GM06990 (cell line): ENCODE measurements at regions not wholly inside any gene's neighbourhood (a gene's known extent, or its start where the extent isn't known, plus 50 kb on each side); places are given as distances from the start of the nearest gene placed in this dataset.

Source experiments
- DNase-seq: peaks from one replicate; pipeline ENCODE4 v3.0.0-alpha.2; 2011; ENCODE audit not compliant: insufficient read length; ENCODE audit errors: extremely low read depth
- H3K27me3 ChIP-seq: replicated peaks from 2 replicates; pipeline ENCODE4 v1.6.0; 2011; ENCODE audit warnings: low read length; ENCODE audit not compliant: control insufficient read depth, insufficient read depth
- H3K36me3 ChIP-seq: 2 replicates; pipeline ENCODE4 v1.5.1; 2011; ENCODE audit warnings: low read length; ENCODE audit not compliant: control insufficient read depth, insufficient read depth
- H3K4me3 ChIP-seq: replicated peaks from 2 replicates; pipeline ENCODE4 v1.5.1; 2011; ENCODE audit warnings: low read depth, mild to moderate bottlenecking, control low read depth, low read length
- TF ChIP-seq, protein P1 (sequence below): IDR thresholded peaks from 2 replicates; pipeline ENCODE4 v1.5.1; 2011; ENCODE audit warnings: low read length, control low read depth, mild to moderate bottlenecking, inconsistent platforms; ENCODE audit not compliant: insufficient read depth, poor library complexity, severe bottlenecking

DNA sequence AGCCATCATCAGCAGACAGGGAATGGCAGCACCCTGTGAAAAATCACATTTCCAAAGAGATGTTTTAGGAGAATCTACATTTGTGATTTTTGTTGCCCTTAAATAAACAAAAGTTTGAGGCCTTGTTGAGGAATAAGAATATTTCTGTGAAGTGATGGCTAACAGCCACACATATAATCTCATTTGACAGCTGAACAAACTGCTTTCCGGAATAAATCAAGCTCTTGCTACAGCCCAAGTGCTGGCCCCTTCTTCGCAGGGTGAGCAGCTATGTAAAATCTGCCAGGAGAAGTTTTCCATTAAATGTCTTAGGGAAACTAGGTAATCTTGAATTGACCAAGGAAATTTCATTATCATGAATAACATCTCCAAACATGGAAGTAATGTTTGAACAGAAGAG, 106.4 kb upstream of the GPM6B start:
- Histone ChIP-seq H3K36me3 (no peaks in the 10 kb centered on the region), H3K4me3 (no peak overlapping the region), H3K27me3 (no peaks in the 10 kb centered on the region; the same call in 1 of the 2 replicates)
- TF ChIP-seq, protein P1, sequence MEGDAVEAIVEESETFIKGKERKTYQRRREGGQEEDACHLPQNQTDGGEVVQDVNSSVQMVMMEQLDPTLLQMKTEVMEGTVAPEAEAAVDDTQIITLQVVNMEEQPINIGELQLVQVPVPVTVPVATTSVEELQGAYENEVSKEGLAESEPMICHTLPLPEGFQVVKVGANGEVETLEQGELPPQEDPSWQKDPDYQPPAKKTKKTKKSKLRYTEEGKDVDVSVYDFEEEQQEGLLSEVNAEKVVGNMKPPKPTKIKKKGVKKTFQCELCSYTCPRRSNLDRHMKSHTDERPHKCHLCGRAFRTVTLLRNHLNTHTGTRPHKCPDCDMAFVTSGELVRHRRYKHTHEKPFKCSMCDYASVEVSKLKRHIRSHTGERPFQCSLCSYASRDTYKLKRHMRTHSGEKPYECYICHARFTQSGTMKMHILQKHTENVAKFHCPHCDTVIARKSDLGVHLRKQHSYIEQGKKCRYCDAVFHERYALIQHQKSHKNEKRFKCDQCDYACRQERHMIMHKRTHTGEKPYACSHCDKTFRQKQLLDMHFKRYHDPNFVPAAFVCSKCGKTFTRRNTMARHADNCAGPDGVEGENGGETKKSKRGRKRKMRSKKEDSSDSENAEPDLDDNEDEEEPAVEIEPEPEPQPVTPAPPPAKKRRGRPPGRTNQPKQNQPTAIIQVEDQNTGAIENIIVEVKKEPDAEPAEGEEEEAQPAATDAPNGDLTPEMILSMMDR, result no peak
- no peak for DNase-seq

DNA sequence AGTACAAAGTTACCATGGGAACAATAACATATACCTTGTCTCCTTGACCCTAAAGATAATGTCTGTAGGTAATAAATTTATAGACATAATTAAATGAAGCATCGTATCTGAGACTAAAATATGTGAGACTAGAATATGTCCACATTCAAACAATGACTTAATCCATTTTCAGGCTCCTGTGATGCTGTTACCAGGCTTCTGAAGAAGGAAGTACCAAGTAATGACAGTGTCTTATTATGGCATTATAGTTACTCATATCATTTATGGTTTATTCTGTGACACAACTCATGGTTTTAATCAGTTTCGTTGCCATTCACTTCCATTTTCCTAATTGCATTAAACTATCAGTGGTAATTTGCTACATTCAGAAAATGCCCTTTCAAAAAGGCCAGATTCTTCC, 100.6 kb upstream of the GPM6B start:
- TF ChIP-seq, protein P1, result no peak
- no peaks in the 10 kb centered on the region for H3K27me3 ChIP-seq
- H3K4me3 ChIP-seq, result no peak overlapping the region
- H3K36me3 ChIP-seq, result no peaks in the 10 kb centered on the region
- no peak for DNase-seq

DNA sequence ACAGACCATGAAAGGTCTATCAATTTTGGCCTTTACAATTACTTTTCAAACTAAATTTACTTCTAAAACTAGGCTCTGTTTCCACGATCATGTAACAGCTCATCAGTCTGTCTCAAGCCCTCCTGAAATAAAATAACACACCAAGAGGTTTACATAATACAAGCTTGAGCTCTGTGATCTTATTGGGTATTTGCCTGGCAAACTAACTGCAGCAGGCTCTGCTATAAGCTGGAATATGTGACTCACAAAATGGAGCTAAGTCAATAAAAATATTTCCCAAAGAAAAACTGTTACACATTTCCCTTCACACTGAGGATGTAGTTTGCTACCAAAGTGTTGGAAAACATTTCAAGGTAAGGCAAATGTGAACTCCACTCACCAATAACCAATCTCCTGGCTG, 94.7 kb upstream of the GPM6B start:
- TF ChIP-seq, protein P1, result no peak
- Histone ChIP-seq H3K4me3 (no peak overlapping the region), H3K27me3 (no peaks in the 10 kb centered on the region), H3K36me3 (no peaks in the 10 kb centered on the region)
- DNase-seq, result no peak

DNA sequence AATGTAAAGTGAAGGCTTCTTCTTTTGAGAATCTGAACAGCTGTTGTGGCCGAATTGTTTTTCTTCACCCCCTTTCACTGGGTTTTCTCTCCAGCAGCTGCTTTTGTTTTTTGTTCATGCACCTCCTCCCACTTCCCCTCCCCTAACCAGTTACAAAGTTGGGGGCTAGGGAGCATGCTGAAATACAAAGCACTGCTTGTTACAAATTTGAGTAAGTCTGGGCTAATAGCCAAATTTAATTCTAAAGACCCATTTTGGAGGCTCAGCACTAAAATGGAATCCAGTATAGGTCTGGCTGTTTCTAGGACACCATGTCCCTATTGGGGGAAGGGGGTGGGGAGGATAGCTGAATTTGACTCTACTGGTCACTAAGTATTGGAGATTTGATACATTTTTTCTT, 89.2 kb upstream of the GPM6B start:
- DNase-seq, result no peak
- no peaks in the 10 kb centered on the region for H3K27me3 ChIP-seq
- H3K36me3 ChIP-seq, result no peaks in the 10 kb centered on the region
- TF ChIP-seq, protein P1, result no peak
- H3K4me3 ChIP-seq, result no peak overlapping the region

DNA sequence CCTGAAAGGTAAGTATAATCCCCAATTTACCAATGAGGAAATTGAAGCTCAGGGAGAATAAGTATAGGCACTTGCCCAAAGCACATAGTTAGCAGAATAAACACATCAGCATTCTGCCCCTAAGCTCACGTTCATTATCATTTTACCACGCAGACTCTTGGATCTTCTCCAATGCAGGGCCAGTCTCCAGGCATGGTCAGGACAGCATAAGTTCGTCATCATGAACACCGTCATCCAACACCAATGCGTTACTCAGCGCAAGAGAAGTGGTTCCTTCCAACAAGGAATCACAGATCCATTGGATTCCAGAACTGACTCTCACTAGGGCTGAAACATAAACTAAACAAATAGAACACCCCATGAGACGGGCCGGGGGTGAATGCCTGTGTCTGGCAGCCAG, 86.5 kb upstream of the GPM6B start:
- Histone ChIP-seq H3K4me3 (no peak overlapping the region), H3K27me3 (no peaks in the 10 kb centered on the region), H3K36me3 (no peaks in the 10 kb centered on the region)
- TF ChIP-seq, protein P1, result no peak
- DNase-seq, result no peak

DNA sequence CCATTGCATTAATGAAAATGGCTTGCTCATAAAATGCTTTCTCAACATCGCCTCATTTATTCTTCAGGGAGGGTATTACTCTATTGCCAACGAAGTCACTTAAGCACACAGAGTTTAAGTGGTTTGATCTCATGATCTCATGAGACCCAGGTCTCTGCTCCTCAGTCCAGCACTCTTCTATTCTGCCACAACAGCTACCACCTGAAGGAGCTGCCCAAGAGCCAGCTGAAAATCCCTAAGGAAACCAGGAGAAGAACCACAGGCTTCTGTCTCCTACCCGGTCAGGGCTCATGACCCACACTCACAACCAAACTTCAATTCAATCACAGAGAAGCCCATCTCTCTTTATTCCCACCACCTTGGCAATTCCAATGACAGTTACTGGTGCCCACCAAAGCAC, 85.5 kb upstream of the GPM6B start:
- Histone ChIP-seq H3K36me3 (no peaks in the 10 kb centered on the region), H3K4me3 (no peak overlapping the region), H3K27me3 (no peaks in the 10 kb centered on the region)
- TF ChIP-seq, protein P1, result no peak
- DNase-seq, result no peak
